HuH-7 (cell line): ENCODE measurements at regions not wholly inside any gene's neighbourhood (a gene's known extent, or its start where the extent isn't known, plus 50 kb on each side); places are given as distances from the start of the nearest gene placed in this dataset.

Source experiments
- DNase-seq: peaks from one replicate; pipeline ENCODE4 v3.0.0; 2011; ENCODE audit warnings: low spot score

DNA sequence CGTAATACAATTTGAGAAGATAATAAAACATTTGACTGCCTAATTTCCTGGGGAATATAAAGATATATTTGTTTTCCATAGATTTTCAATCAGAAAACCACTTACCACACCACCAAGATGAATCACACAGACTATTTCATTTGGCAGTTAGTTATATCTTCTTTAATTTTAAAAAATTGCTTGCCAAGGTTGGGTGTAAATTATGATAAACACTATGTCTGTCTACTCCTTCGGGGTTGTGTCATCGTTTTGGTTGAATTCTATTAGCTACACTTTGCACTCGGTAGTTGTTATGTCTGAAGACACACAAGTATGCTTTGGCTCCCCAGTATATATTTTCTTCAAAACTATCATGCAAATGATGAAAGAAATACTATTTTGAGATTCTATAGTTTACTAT lies 594.8 kb upstream of the SEMA3D start:
- no peak for DNase-seq

DNA sequence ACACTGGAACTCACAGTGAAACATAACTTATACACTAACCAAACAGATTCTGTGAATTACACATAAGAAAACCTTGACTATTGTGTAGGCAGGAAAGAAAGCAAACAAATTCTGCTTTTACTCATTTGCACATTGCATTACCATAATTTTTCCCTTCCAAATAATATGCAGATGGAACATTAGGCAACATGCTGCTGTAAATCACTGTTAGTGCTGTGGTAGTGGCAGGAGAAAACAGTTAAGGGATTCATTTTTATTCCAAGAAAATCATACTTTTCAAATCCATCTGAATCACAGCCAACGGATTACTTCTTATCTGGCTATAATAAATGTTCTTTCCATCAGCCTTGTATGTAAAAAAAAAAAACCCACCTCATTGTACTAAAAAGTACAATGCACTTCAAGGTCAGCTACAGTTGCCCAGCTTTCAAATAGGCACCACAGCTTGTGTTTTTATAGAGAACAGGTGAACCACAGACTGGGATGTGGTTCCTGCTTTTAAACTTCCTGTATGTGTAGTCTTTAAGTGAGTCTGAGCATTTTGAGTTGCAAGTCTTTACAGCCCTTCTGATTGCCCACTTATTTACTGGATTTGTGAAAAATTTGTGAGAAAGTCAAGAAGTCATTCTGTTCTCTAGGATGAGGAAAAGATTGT lies 590.0 kb upstream of the SEMA3D start:
- no peak for DNase-seq

DNA sequence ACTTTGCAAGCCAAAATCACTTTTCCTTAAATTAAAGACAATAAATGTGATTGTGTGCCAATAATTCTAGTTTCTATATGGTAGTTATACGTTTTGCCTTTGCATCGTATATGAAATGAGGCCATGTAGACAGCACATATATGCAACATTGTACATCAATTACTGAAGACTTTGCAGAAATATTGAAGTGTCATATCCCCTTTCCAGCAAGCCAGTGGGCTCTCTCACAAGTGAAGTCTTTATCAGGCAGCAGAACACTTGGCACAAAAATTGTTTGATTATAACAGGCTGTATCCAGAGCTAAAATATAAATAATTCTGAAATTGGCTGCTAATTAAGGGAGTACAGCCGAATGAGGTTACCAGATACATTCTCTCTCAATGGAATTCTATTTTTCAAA lies 588.6 kb upstream of the SEMA3D start:
- DNase-seq: no peak

DNA sequence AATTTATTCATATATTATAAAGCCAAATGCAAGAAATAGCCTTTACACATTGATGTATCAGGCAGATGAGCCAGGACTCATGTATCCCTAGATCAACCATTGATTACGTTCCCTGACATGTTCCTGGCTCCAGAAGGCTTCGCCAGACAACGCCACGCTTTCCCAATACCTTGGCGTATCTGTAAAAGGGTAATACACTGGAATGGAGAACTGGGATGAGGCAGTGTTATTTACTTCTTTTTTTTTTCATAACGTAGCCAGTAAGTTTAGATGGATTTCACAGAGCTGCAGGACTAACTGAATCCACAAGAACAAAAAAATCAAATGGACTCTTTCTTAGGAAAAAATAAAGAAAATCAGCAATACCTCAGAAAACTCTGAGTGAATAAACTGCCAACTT lies 588.1 kb upstream of the SEMA3D start:
- DNase-seq: no peak

DNA sequence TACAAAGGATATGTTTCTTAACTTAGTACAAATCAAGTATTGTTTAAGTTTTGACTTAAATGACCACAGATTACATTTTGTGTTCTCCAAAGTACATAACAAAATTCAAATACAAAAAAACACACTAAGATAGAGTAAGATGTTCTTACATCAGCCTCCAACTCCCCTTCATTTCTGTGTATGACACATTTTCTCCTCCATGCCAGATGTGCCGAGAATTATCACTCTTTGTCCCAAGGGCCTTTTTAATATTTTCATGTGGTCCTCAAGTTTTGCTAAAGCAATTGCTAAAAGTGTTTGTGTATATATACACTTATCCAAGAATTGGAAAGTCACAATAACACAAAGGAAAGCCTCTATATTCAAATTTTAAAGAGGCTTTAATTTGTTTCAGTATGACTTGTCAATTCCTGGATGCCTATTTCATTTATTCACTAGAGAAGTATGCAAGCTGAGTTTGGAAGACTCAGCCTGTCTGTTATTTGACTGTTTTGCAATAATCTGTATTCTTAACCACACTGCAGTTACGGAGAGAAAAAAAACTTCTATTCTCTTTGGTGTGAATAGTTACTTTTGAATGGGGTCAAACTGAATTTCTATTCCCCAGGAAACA lies 586.4 kb upstream of the SEMA3D start:
- no peak for DNase-seq

DNA sequence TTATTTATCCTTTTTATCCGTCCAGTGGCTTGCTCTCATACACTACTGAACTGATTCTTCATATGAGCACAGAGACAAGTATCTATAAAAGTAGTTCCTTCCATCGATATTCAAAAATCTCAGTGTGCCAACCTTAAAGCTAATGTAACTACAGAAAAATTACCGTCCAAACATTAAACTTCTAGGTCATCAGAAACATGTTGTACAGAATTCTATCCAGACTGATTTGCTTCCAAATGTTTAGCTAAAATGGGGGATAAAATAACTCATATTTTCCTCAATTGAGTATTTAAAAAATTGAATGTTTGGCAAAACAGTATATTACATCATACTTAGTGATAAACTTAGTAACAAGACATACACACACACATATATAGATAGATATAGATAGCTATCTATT lies 584.7 kb upstream of the SEMA3D start:
- no peak for DNase-seq

DNA sequence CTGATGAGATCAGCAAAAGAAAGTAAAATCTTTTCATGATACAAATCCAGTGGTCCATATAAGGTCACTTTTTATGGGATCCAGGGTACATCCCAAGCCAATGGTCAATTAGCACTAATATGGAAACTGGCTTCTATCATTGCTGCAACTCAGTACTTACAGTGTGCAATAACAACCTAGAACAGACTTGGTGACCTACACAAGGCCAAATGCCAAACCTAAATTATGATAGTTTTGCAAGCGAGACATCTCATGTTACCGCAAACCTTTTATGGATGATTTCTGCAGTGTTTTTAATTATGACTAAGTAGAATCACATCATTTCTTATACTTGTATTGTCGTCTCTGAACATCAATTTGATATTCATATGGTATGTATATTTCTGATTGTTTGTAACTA lies 583.5 kb upstream of the SEMA3D start:
- DNase-seq: no peak

DNA sequence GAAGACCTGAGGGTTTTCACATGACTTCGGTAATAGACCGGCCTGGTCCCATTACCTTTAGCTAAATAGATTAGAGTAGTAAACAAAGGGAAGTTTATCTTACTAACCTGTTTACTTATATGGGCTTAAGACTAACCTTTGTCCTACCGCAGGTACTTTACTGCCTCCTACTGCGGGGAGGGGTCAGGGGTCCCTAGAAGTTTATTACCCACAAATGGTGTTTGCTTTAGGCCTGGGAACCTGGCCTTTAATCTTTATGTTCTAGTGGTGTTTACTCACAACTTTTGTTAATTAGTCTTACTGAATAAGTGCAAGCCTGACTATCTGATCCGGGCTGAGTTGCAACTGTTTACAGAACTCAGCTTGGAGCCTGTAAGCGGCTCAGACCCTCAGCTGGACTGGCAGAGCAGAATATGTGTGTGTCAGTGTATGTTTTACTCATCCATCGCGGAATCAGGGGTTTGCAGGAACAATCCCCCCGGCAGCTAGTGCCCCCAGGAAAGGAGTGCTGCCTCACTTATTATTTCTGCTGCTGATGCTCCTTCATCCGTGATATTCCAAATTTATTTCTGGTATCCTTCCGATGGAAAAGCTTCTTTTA lies 578.9 kb upstream of the SEMA3D start:
- DNase-seq: no peak

DNA sequence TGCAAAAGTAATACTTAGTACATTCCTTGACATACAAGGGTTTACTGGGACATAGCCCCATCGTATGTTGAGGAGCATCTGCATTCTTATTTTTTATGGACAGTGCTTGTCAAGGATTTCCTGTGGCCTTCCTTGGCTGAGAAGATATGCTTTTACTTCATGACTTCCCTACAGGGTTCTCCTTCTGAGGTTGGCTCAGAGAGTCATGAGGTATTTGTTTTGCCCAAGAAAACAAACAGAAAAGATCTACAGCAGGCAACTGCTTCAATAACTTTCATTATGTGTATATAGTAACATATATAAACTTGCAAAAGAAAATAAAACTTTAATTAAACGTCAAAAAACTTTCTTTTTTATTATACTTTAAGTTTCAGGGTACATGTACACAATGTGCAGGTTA lies 577.2 kb upstream of the SEMA3D start:
- no peak for DNase-seq

DNA sequence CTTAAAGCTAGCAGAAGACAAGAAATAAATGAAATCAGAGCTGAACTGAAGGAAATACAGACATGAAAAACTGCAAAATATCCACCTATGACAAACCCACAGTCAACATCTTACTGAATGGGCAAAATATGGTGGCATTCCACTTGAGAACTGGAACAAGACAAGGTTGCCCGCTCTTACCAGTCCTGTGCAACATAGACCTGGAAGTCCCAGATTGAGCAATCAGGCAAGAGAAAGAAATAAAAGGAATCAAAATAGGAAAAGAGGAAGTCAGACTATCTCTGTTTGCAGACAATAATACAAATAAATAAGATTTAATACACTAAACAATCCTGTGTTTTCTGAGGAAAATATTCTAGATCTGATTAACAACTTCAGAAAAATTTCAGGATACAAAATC lies 570.5 kb upstream of the SEMA3D start:
- DNase-seq: no peak

DNA sequence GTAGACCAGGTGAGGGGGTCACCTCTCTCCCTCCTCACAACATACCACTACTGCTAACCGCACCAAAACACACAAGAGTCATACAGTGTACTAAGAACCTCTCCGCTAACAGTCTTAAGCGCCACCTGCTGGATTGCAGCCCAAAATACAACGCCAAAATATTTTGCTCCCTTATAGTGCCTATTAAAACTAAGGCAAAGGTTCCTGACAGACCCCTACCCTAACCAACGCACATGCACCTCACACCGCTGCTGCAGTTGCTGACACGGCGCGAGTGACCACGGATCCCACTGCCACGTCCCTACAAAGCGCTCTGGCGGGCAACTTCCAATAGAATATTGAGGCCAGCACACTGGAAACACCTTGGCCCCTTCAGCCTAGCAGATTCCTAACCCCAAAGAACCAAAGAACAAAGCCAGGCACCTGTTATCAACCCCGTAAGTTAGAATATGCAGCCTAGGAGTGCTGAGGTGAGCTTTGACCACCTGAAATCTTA lies 563.6 kb upstream of the SEMA3D start:
- no peak for DNase-seq

DNA sequence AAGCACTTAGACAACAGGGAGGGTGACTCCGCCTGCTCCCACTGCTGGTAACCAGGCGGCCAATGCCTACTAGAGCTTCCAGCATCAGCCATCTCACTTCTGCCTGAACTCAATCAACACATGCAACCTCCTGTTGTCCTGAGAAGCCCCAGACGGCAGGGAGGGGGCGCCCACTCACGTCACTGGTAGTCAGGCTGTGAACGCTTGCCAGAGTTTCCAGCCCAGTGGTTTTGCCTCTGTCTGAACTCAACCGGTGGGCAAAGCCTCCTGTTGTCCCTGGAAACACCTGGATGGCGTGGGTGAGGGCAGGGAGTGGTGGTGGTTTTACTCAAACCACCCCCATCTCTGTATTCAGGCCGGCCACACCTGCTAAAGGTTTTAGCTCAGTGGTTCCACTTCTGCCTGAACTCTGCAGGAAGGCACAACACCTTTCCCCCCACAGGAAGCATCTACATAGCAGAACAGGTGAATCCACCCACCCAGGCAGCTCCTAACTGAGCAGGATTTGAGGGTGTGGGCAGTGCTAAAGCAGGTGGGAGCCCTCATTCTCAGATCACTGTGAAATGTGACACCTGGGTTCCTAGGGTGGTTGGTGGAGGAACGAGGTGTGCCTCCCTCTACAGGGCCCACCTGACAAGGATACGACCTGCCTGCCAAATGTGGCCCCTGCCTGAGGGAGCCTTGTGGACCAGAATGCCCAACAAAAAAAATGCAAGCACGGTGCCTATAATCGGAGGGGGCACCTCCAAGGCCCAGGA lies 563.0 kb upstream of the SEMA3D start:
- DNase-seq: no peak

DNA sequence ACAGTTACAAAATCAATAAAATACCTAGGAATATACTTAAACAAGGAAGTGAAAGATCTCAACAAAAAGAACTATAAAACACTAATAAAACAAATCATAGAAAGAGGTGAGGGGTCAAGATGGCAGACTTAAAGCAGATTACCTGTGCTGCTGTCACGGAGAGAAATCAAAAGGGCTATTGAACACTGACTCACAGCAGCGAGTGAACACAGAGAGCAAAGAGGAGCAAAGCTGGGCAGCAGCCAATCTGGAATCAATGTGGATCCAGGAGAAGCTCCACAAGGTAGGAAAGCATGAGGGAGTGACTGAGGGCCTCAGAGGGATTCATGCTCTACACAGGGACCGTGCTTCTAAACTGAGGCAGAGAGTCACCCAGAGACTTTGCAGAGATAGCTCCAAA lies 562.0 kb upstream of the SEMA3D start:
- no peak for DNase-seq

DNA sequence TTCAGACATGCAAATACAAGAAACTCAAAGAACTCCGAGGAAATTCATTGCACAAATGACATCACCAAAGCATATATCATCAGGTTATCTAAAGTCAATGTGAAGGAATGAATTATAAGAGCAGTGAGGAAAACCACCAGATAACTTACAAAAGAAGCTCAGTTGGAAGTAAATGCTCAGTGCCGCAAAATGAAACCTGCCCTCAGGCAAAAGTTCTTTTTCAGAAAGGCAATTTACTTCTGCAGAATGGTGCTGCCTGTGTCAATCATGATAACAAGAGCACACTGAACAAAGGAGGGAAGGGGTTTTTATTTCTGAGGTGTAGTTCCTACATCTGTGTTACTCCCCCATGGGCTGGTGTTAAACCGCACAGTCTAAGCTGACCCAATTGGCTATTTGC lies 550.6 kb upstream of the SEMA3D start:
- no peak for DNase-seq

DNA sequence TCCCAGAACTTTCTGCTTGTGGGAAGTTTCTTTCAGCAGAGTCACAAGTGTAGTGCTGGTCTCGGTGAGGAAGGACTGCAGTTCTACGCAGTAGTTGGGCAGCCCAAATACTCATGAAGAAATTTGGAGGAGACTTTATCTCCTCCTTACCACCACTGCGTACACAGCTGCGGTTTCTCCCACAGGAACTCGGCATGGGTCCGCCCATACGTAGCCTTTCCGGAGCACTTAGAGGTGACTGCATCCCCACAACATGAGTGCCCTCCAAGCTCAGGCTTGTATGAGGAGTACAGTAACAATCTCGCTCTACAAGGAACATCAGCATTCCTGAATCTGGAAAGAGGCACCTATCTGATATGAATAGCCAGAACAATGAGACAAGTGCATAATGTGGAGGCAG lies 549.2 kb upstream of the SEMA3D start:
- DNase-seq: no peak

DNA sequence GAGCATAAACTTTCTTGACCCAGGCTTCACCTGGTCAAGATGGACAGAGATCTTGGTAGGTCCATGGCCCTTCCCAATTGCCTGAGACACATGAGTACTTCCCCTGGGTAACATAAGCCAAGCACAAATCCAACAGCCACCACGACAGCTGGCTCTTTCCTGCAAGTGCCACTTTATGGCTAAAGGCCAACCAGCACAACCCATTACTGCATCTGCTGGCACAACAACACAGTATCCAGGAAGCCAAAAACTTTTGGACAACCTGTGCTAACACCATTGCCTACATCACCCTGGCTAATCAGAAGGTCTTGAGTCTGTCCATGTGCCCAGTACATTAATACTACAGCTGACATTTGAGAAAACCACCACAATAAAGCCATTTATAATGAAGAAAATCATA lies 548.0 kb upstream of the SEMA3D start:
- no peak for DNase-seq

DNA sequence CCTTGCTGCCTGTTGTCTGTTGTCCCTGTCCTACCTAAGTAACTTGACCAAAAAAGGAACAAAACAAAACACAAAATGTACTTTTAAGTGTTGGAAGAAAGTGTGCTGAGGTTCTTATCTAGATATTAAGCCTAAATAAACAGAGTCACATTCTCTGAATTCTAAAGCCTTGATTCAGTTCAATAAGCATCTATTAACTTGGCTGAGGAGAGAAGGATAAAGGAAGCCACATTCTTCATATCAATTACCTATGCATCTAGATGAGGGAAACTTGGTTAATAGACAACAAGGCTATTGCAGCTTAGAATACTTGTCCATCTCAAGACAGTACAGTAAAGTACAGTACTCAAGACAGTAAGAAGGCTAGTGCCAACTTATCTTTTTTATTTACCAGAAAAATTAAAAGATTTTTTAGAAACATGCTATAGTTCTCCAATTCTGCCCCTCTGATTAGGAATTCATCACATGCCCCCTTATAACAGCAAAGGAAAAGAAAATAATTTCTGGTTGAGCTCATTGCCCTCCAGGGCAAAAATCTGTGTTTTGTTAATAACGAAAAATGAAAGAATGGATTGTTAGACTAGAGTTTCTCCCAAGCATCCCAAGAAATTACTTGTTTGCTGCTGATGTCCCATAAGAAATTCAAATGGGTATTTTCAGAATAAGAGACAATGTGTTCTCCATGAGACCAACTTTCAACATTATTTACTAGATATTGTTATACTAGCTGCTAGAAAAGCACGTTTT lies 546.5 kb upstream of the SEMA3D start:
- no peak for DNase-seq

DNA sequence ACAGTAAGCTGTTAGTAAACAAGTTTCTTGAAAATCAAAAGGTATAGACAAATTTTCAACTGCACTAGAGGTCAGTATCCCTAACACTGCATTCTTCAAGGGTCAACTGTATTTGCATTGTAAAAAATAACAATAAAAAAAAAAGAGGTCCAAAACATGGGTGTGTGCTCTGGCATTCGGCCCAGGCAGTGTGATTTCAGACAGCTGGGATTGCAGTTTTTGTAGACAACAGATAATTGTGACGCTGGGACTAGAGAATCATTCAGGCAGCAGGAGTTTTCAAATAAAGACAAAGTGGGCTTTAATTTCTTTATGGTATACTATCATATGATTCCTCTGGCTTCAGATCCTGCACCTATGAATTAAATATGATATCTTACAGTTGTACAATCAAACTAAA lies 543.2 kb upstream of the SEMA3D start:
- no peak for DNase-seq

DNA sequence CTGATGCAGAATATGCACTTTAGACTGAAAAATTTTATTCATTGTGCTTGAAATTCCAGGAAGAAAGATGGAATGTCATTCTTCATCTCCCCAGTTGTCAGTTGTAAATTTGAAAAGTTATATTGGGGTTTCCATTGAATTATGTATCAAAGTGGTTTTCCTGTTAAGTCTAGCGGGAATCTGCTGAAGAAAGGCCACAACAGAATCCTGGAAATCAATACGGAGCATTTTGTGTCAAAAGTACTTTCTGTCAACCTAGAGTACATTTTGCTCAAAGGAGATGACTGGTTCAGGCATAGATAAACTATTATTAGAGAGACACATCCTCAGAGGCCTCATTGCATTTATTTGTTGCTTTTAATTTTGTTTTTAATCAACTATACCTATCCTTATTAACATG lies 538.2 kb upstream of the SEMA3D start:
- no peak for DNase-seq

DNA sequence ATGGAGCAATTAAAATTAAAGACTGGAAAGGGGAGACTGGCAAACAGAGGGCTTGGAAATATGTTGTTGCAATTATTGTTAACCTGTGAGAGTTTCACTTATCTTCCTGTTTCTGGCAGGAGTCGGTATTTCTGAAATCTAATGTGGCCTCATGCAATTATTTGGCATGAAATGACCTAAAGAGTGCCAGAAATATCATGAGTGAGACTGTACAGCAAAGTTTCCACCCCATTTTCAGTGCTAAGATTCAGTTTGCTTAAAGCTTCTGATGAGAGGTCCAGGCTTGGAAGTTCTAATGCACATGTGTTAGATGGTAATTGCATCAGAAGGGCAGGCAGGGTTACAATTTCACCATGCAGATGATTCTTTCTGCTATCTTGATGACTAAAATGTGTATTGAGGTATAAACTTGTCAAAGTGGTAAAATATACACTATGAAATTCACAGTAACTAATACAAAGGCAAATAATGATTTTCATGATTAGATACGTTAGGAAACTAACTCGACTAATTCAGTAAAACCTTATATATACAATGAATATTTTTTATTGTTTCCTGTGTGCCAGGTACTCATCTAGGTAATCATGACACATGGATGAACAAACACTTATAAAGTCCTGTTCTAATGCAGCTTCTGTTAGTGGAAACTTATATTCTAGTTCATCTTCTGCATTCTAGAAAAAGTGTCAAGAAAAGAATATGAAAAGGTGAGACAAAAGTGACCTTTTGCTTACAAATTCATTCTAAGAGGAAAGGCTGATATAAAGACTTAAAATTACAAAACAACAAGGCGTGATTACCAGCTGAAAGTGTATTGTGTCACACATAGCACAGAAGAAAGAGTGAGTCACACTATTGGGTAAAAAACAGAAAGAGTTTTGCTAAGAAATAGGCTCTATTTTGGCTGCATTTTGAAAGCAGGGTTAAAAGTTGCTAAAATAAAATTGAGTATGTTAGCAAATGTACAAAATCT lies 533.4 kb upstream of the SEMA3D start:
- no peak for DNase-seq

DNA sequence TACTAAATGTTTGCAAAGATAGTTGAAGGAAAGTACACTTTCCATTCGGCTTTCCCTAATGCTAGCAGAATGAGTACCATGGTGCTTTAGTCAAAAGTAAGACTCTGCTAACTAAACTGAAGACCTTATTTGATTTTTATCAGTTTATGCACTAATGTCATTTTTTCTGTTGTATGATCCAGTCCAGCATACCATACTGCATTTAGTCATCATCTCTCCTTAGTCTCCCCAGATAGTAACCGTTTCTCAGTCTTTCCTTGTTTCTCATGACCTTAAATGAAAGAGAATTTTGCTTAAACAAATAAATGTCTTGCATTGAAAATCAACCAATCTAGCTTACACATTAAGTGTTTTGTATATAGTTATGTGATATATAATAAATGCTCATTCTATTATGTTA lies 529.5 kb upstream of the SEMA3D start:
- DNase-seq: no peak
